DND-41 (cell line): ENCODE measurements at regions not wholly inside any gene's neighbourhood (a gene's known extent, or its start where the extent isn't known, plus 50 kb on each side); places are given as distances from the start of the nearest gene placed in this dataset.

Source experiments
- ATAC-seq: fragments of 200-7000 bp; cut with Tn5 transposase; 3 replicates; pipeline ENCODE4 v1.9.1; 2021; ENCODE audit warnings: low read depth; ENCODE audit not compliant: insufficient read depth
- DNase-seq: peaks from one replicate; pipeline ENCODE4 v3.0.0-alpha.2; 2020
- H2AFZ ChIP-seq: 2 replicates; pipeline ENCODE4 v1.6.0; 2012; ENCODE audit warnings: low read depth, low read length
- H3K27ac ChIP-seq: 2 replicates; pipeline ENCODE4 v1.5.1; 2012; ENCODE audit warnings: low read length, inconsistent platforms
- H3K27me3 ChIP-seq: fragments of 200-600 bp; sonication (generic); 2 replicates; pipeline ENCODE4 v1.6.0; 2012; ENCODE audit warnings: low read length, mild to moderate bottlenecking, inconsistent platforms; ENCODE audit not compliant: insufficient read depth, poor library complexity
- H3K36me3 ChIP-seq: 2 replicates; pipeline ENCODE4 v1.5.1; 2012; ENCODE audit warnings: low read length, inconsistent platforms; ENCODE audit not compliant: insufficient read depth
- H3K4me1 ChIP-seq: 2 replicates; pipeline ENCODE4 v1.5.1; 2012; ENCODE audit warnings: mild to moderate bottlenecking, low read length; ENCODE audit not compliant: insufficient read depth
- H3K4me2 ChIP-seq: 2 replicates; pipeline ENCODE4 v1.6.0; 2012; ENCODE audit warnings: mild to moderate bottlenecking, moderate library complexity, low read length, inconsistent platforms; ENCODE audit not compliant: insufficient read depth
- H3K4me3 ChIP-seq, 2 experiments: fragments of 200-600 bp in 1 of 2; shearing (Covaris generic) in 1 of 2; 2 replicates each; pipeline ENCODE4 v1.5.1; 2012 to 2016; ENCODE audit warnings: inconsistent platforms in 2 of 2, low read length in 2 of 2, mild to moderate bottlenecking in 2 of 2, low read depth in 1 of 2, moderate library complexity in 1 of 2
- H3K79me2 ChIP-seq: 2 replicates; pipeline ENCODE4 v1.6.0; 2012; ENCODE audit warnings: low read length, inconsistent platforms; ENCODE audit not compliant: insufficient read depth
- H3K9ac ChIP-seq: 2 replicates; pipeline ENCODE4 v1.6.0; 2012; ENCODE audit warnings: low read depth, mild to moderate bottlenecking, inconsistent platforms, low read length, moderate library complexity
- H3K9me3 ChIP-seq: 2 replicates; pipeline ENCODE4 v1.5.1; 2012; ENCODE audit warnings: low read length, moderate library complexity, mild to moderate bottlenecking, inconsistent platforms; ENCODE audit not compliant: insufficient read depth, severe bottlenecking
- H4K20me1 ChIP-seq: 2 replicates; pipeline ENCODE4 v1.6.0; 2012; ENCODE audit warnings: low read length; ENCODE audit not compliant: insufficient read depth
- CTCF ChIP-seq: IDR thresholded peaks from 2 replicates; pipeline ENCODE4 v1.5.1; 2012; ENCODE audit warnings: borderline replicate concordance, low read length, moderate library complexity, mild to moderate bottlenecking; ENCODE audit not compliant: poor library complexity, severe bottlenecking; ENCODE audit errors: extremely low read depth
- EZH2 ChIP-seq: IDR thresholded peaks from 3 replicates; pipeline ENCODE4 v1.6.1; 2012; ENCODE audit warnings: borderline replicate concordance, low read depth, mild to moderate bottlenecking, moderate library complexity, low read length, inconsistent platforms; ENCODE audit not compliant: severe bottlenecking

GRCh38 chr13:82036602-82037001, 1695.7 kb upstream of the SPRY2 start:
- Histone ChIP-seq H3K4me1 (no peaks in the 10 kb centered on the region), H3K27me3 (no peaks in the 10 kb centered on the region), H2AFZ (no peak overlapping the region), H3K36me3 (no peaks in the 10 kb centered on the region), H3K9me3 (no peaks in the 10 kb centered on the region), H3K4me3 (no peak overlapping the region), H3K4me2 (no peak overlapping the region), H3K79me2 (no peaks in the 10 kb centered on the region), H3K9ac (no peak overlapping the region), H3K27ac (no peak overlapping the region), H4K20me1 (no peaks in the 10 kb centered on the region)
- DNase-seq = no peak
- no peak for TF ChIP-seq EZH2
- TF ChIP-seq CTCF = no peak
- ATAC-seq = no peak

GRCh38 chr13:82011355-82011754, 1670.4 kb upstream of the SPRY2 start:
- ATAC-seq = no peak
- Histone ChIP-seq H4K20me1 (no peaks in the 10 kb centered on the region), H3K79me2 (no peaks in the 10 kb centered on the region), H3K27ac (no peak overlapping the region), H3K4me2 (no peak overlapping the region), H3K36me3 (no peaks in the 10 kb centered on the region), H3K27me3 (no peaks in the 10 kb centered on the region), H3K4me3 (no peak overlapping the region), H3K9ac (no peak overlapping the region), H2AFZ (no peak overlapping the region), H3K4me1 (no peaks in the 10 kb centered on the region), H3K9me3 (no peaks in the 10 kb centered on the region)
- no peak for DNase-seq
- no peak for TF ChIP-seq CTCF
- TF ChIP-seq EZH2 = no peak

GRCh38 chr13:82010780-82011179, 1669.9 kb upstream of the SPRY2 start:
- TF ChIP-seq EZH2 (no peak), CTCF (no peak)
- Histone ChIP-seq H3K79me2 (no peaks in the 10 kb centered on the region), H2AFZ (no peak overlapping the region), H3K9me3 (no peaks in the 10 kb centered on the region), H3K4me1 (no peaks in the 10 kb centered on the region), H3K4me3 (no peak overlapping the region), H3K4me2 (no peak overlapping the region), H3K36me3 (no peaks in the 10 kb centered on the region), H3K9ac (no peak overlapping the region), H3K27ac (no peak overlapping the region), H3K27me3 (no peaks in the 10 kb centered on the region), H4K20me1 (no peaks in the 10 kb centered on the region)
- ATAC-seq = no peak
- DNase-seq = no peak

- Histone ChIP-seq H3K4me3 (no peak overlapping the region), H3K9ac (no peak overlapping the region), H3K27ac (no peak overlapping the region), H3K9me3 (no peaks in the 10 kb centered on the region), H3K4me2 (no peak overlapping the region), H3K4me1 (no peaks in the 10 kb centered on the region), H2AFZ (no peak overlapping the region), H3K27me3 (no peaks in the 10 kb centered on the region), H3K36me3 (no peaks in the 10 kb centered on the region), H3K79me2 (no peaks in the 10 kb centered on the region), H4K20me1 (no peaks in the 10 kb centered on the region)
- DNase-seq = no peak
- TF ChIP-seq EZH2 = no peak
- no peak for TF ChIP-seq CTCF
- ATAC-seq = no peak
Observed at GRCh38 chr13:82002710-82003109, 1661.8 kb upstream of the SPRY2 start.
